ENCODE measurements at regions not wholly inside any gene's neighbourhood (a gene's known extent, or its start where the extent isn't known, plus 50 kb on each side); places are given as distances from the start of the nearest gene placed in this dataset.

GRCh38 chr13:62839338-62839737 lies 1423.7 kb upstream of the PCDH20 start:
- no peak overlapping the region for H3K27ac ChIP-seq

GRCh38 chr13:62838929-62839328 lies 1423.3 kb upstream of the PCDH20 start:
- TF ChIP-seq CTCF (conservative IDR thresholded peaks at IDR 0.05) (no peak), ZFX (IDR thresholded peaks at IDR 0.05) (no peak)

More at GRCh38 chr13:62839338-62839737, 1423.7 kb upstream of the PCDH20 start:
- TF ChIP-seq ZFX (IDR thresholded peaks at IDR 0.05) (no peak), CTCF (conservative IDR thresholded peaks at IDR 0.05) (no peak)

GRCh38 chr13:62837895-62838294 lies 1422.2 kb upstream of the PCDH20 start:
- H3K27ac ChIP-seq = no peak overlapping the region
- TF ChIP-seq CTCF (conservative IDR thresholded peaks at IDR 0.05) = no peak
- no peak for TF ChIP-seq ZFX (IDR thresholded peaks at IDR 0.05)

More at GRCh38 chr13:62838929-62839328, 1423.3 kb upstream of the PCDH20 start:
- H3K27ac ChIP-seq = no peak overlapping the region

GRCh38 chr13:62829486-62829885 lies 1413.8 kb upstream of the PCDH20 start:
- H3K27ac ChIP-seq = no peak overlapping the region
- TF ChIP-seq ZFX (IDR thresholded peaks at IDR 0.05) (no peak), CTCF (conservative IDR thresholded peaks at IDR 0.05) (no peak)

GRCh38 chr13:62799931-62800436 lies 1384.3 kb upstream of the PCDH20 start:
- no peak for TF ChIP-seq CTCF (conservative IDR thresholded peaks at IDR 0.05)
- no peak for TF ChIP-seq ZFX (IDR thresholded peaks at IDR 0.05)
- no peak overlapping the region for H3K27ac ChIP-seq

- TF ChIP-seq CTCF (conservative IDR thresholded peaks at IDR 0.05) = no peak
- no peak for TF ChIP-seq ZFX (IDR thresholded peaks at IDR 0.05)
- H3K27ac ChIP-seq = peak overlapping the region; percentile 2; the same call in 1 of the 2 replicates
Measured at GRCh38 chr13:62799038-62799535, 1383.4 kb upstream of the PCDH20 start.

GRCh38 chr13:62793850-62794249 lies 1378.2 kb upstream of the PCDH20 start:
- TF ChIP-seq CTCF (conservative IDR thresholded peaks at IDR 0.05) = no peak
- no peak overlapping the region for H3K27ac ChIP-seq

Data from C4-2B (cell line).